ENCODE measurements at regions not wholly inside any gene's neighbourhood (a gene's known extent, or its start where the extent isn't known, plus 50 kb on each side); places are given as distances from the start of the nearest gene placed in this dataset.

- TF ChIP-seq SIN3A (IDR thresholded peaks at IDR 0.05; ENCODE audit: borderline replicate concordance, insufficient read depth, low read length) (no peak), POLR2AphosphoS5 (IDR thresholded peaks at IDR 0.05; ENCODE audit: low read depth, low read length) (no peak)
These were observed 73.9 kb downstream of the ARL6IP4 start for GRCh38 chr12:123054371-123054770.

Data from PFSK-1 (cell line).